ENCODE measurements at regions not wholly inside any gene's neighbourhood (a gene's known extent, or its start where the extent isn't known, plus 50 kb on each side); places are given as distances from the start of the nearest gene placed in this dataset.

GRCh38 chr1:177631770-177632169 is 338.1 kb downstream of the SEC16B start:
- Histone ChIP-seq H3F3A (ENCODE audit: low read depth) (no peaks in the 10 kb centered on the region), H4K20me1 (ENCODE audit: low read depth) (no peaks in the 10 kb centered on the region), H3K27ac (no peak overlapping the region), H3K9me3 (ENCODE audit: low read depth) (no peaks in the 10 kb centered on the region), H2AFZ (replicated peaks) (no peak overlapping the region), H3K4me1 (no peaks in the 10 kb centered on the region), H3K4me2 (no peak overlapping the region), H3K4me3 (no peak overlapping the region), H3K79me2 (ENCODE audit: low read depth) (no peaks in the 10 kb centered on the region), H3K9ac (no peak overlapping the region), H3K27me3 (no peaks in the 10 kb centered on the region), H3K36me3 (no peaks in the 10 kb centered on the region)
- Mint-ChIP-seq H3K36me3 (no peaks in the 10 kb centered on the region), H3K4me3 (no peak overlapping the region), H3K9me3 (peaks cover 4% of the 10 kb centered on the region), H3K27ac (no peak overlapping the region), H3K4me1 (no peaks in the 10 kb centered on the region), H3K27me3 (ENCODE audit: insufficient read depth, low read depth) (peaks cover 3% of the 10 kb centered on the region)
- TF ChIP-seq EZH2 (IDR thresholded peaks at IDR 0.05) = no peak
- peak; percentile 6 for TF ChIP-seq CTCF (IDR thresholded peaks at IDR 0.05)
- no peak for DNase-seq (ENCODE audit: low spot score)

GRCh38 chr1:177629526-177629925 is 340.3 kb downstream of the SEC16B start:
- Mint-ChIP-seq H3K27ac (no peak overlapping the region), H3K4me1 (no peaks in the 10 kb centered on the region), H3K27me3 (ENCODE audit: insufficient read depth, low read depth) (peaks cover 3% of the 10 kb centered on the region), H3K36me3 (no peaks in the 10 kb centered on the region), H3K4me3 (no peak overlapping the region), H3K9me3 (peaks cover 9% of the 10 kb centered on the region)
- Histone ChIP-seq H3K27me3 (no peaks in the 10 kb centered on the region), H3K4me1 (no peaks in the 10 kb centered on the region), H3F3A (ENCODE audit: low read depth) (no peaks in the 10 kb centered on the region), H3K27ac (no peak overlapping the region), H3K79me2 (ENCODE audit: low read depth) (no peaks in the 10 kb centered on the region), H3K36me3 (no peaks in the 10 kb centered on the region), H3K4me2 (no peak overlapping the region), H4K20me1 (ENCODE audit: low read depth) (no peaks in the 10 kb centered on the region), H3K9ac (no peak overlapping the region), H3K9me3 (ENCODE audit: low read depth) (peaks cover 3% of the 10 kb centered on the region), H2AFZ (replicated peaks) (no peak overlapping the region), H3K4me3 (no peak overlapping the region)
- TF ChIP-seq EZH2phosphoT487 (IDR thresholded peaks at IDR 0.05) (no peak), EZH2 (IDR thresholded peaks at IDR 0.05) (no peak), CTCF (IDR thresholded peaks at IDR 0.05) (no peak)
- no peak for DNase-seq (ENCODE audit: low spot score)

GRCh38 chr1:177627148-177627910 is 342.5 kb downstream of the SEC16B start:
- no peaks in the 10 kb centered on the region for H3K4me1 Mint-ChIP-seq

More at GRCh38 chr1:177627148-177627910, 342.5 kb downstream of the SEC16B start:
- Histone ChIP-seq H4K20me1 (ENCODE audit: low read depth) (no peaks in the 10 kb centered on the region), H3F3A (ENCODE audit: low read depth) (no peaks in the 10 kb centered on the region), H3K79me2 (ENCODE audit: low read depth) (no peaks in the 10 kb centered on the region), H3K4me2 (no peak overlapping the region), H3K4me1 (no peaks in the 10 kb centered on the region), H3K9ac (no peak overlapping the region), H3K27me3 (no peaks in the 10 kb centered on the region), H3K9me3 (ENCODE audit: low read depth) (peaks cover 3% of the 10 kb centered on the region), H3K27ac (no peak overlapping the region), H3K4me3 (no peak overlapping the region), H2AFZ (replicated peaks) (no peak overlapping the region), H3K36me3 (no peaks in the 10 kb centered on the region)
- H3K9me3 Mint-ChIP-seq = peaks cover 5% of the 10 kb centered on the region
- H3K4me3 Mint-ChIP-seq = no peak overlapping the region
- no peaks in the 10 kb centered on the region for H3K27me3 Mint-ChIP-seq (ENCODE audit: insufficient read depth, low read depth)
- no peaks in the 10 kb centered on the region for H3K36me3 Mint-ChIP-seq
- H3K27ac Mint-ChIP-seq = no peak overlapping the region
- no peak for TF ChIP-seq CTCF (IDR thresholded peaks at IDR 0.05)
- TF ChIP-seq EZH2 (IDR thresholded peaks at IDR 0.05) = no peak
- TF ChIP-seq EZH2phosphoT487 (IDR thresholded peaks at IDR 0.05) = no peak
- DNase-seq (ENCODE audit: low spot score) = no peak
